GM15510 (cell line): ENCODE measurements at regions not wholly inside any gene's neighbourhood (a gene's known extent, or its start where the extent isn't known, plus 50 kb on each side); places are given as distances from the start of the nearest gene placed in this dataset.

ENCODE experiments used
- POLR2A ChIP-seq: IDR thresholded peaks from 3 replicates; pipeline ENCODE4 v1.6.1; 2011; ENCODE audit warnings: borderline replicate concordance; ENCODE audit not compliant: insufficient read length; ENCODE audit errors: extremely low read depth

DNA sequence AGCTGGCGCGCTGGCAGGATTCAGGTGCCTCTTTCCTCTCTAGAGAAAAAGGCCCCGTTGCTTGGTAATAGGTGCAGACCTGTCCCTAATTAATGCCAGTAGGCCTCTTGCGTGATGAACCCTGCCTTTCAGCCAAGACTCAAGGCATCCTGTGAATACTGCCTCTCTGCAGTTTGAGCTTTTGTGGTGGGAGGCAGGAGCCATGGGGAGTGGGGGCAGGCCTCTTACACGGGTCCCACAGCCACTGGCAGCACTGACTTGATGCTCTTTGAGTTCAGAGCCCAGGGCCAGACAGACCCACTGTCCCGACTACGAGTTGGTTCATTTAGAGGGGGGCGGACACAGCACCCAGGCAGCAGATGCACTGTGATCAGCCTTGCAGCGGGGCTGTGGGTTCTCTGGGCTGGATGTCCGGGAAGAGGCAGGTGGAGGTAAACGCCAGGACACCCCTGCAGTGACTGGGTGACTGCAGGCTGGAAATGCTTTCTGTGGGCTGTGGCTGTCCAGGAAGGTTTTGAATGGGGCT is 237.0 kb downstream of the SEC14L1 start:
- TF ChIP-seq POLR2A = no peak

DNA sequence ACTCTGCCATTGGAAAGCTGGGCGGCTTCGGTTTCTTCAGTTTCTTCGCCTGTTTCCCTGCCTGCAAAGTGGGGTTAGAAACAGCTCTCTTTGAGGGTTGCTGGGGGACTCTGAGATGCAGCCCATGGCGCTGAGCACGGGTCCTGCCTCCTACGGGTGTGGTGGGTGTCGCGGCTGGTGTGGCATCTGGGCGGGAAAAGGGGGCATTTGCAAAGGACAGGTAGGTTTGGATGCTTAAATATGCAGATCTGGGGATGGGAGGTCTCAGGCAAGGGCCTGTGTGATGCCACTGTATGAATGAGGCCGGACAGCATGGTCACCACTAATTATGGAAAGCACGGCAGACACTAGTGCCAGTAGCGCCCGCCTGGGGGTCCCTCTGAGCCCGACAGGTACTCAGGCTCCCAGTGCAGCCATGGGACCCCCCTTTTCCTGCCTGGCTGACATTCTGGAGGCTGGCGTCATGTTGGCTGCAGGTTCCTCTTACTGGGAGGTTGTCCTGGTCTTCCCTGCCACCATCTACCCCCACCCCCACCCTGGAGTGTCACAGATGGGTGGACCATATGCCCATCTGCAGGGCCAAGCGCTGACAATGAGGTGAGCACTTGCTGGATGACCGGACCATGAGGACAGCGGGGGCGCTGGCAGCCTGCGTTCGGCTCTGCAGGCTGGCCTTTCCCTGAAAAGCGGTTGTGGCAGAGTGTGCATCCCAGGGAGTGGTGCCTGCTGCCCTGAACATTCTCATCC is 237.7 kb downstream of the SEC14L1 start:
- no peak for TF ChIP-seq POLR2A

DNA sequence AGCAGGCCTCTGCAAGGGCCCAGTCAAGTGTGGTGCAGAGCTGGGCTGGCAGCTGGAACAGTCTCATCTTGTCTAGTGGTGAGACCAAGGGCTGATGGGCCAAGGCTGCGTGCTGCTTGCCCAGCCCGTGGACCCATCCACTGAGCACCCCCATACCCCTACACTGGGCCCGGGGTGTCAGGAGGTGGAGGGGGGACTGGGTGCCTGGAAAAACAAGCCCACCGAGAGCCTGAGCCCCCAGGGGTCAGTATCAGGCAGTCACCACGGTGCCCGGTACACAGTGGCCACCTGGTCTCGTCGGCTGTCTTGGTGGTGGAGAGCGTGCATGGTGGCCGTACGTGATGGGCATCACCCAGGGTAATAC is 238.3 kb downstream of the SEC14L1 start:
- TF ChIP-seq POLR2A = no peak

DNA sequence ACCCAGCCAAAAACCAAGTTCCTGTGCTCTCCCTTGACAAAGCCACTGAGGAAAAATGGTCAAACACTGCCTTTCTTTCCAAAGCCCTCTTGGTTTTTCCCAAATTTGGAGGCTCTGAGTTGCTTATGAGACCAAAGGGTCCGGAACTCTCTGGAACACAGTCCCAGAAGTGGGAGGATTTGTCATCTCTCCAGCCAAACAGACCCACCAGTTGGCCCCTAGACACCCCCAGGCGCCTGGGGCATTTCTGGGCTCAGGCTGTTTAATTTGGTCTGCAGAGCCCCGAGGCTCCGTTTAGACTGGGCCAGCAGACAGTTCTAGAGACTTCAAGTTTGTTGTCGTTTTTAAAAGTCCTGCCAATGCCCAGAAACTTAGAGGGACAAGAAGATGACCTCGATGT is 239.1 kb downstream of the SEC14L1 start:
- no peak for TF ChIP-seq POLR2A

DNA sequence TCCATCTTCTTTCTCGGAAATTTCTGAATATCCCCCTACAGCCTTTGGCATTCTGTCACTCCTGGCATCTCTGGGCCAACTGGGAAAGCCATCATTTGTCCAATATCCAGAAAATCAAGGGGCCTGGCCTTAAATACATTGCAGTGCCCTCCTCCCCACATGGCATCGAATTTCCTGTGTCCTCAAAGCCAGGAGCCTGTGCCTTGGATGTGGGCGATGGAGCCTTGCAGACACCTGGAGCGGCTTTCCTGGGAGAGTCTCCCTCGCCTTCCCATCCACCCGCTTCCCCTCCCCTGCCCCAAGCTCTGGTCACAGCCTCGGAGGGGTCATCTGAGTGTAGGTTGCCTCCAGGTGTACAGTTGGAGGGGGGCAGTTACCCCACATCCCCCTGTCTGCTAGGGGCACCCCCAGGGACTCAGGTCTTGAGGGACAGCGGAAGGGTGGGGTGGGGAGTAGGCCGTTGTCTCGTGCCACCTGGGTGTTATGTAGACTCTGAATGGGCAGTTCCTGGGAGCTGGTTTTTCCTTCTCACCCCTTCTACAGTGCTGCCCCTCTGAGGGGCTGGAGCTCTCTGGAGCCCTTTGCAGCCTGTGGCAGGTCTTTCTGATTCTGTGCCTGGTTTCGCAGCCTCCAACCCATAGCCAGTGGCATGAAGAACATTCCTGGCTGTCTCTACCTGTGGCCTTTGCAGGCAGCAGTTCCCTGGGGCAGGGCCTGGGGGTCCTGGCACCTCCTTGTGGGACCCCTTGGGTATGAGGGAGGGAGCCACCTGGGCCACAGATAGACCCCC is 239.8 kb downstream of the SEC14L1 start:
- TF ChIP-seq POLR2A = no peak

DNA sequence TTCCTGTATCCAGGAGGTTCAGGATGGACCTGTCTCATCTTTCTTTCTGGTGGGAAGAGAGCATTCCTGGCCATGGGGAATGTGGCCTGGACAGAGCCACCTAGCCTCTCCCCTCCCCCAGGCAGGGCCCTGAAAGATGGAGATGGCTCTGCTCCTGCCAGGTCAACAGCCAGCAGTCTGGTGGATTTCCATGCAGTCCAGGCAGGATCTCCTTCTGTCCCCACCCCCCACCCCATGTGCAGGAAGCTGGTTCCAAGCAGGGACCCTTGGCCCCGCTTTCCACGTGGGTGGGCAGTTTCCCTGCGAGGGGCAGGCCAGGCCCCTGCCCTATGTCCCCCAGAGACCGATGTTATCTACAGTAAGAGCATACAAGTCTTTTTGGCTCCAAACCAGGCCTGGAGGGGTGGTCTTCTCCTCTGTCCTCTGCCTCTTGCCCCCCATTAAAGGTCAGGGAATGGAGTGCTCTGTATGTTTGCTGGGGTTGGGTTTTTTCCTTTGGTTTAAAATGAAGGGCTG is 240.5 kb downstream of the SEC14L1 start:
- no peak for TF ChIP-seq POLR2A

DNA sequence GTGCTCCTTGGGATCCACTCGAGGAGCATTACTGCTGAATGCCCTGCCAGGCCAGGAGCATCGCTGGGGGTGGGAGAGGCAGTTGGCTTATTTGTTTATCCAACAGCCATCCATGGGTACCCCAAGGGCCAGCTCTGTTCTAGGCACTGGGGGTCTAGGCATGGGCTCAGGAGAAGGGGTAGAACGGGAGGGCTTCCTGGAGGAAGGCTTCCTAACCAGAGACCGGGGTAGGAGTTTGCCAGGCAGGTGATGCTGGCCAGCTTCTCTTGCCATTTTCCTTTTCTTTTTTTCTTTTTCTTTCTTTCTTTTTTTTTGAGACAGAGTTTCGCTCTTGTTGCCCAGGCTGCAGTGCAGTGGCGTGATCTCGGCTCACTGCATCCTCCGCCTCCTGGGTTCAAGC is 241.0 kb downstream of the SEC14L1 start:
- no peak for TF ChIP-seq POLR2A

DNA sequence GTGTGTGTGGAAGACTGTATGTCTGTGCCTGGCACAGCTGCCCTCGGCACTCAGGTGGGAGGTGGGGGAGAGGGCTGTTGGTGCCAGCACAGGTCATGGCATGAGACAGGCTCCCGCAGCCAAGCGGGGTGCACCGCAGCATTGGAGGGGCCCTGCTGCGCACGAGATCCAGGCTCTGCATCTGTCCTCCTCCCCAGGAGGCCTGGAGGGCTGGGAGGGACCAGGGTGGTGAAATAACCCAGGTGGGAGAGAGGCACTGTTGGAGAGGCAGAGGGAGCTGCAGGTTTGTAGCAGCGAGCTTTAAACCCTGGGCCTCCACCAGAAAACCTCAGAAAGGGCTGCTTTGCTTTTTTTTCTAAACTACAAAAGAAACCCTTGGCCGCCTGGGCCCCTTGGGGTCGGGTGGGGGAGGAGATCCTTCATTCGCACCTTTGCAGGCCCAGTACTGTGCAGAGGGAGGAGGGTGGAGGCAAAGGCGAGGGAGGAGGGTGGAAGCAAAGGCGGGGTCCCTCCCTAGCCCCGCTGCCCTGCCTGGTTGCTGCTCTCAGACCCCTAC is 241.7 kb downstream of the SEC14L1 start:
- TF ChIP-seq POLR2A = no peak

DNA sequence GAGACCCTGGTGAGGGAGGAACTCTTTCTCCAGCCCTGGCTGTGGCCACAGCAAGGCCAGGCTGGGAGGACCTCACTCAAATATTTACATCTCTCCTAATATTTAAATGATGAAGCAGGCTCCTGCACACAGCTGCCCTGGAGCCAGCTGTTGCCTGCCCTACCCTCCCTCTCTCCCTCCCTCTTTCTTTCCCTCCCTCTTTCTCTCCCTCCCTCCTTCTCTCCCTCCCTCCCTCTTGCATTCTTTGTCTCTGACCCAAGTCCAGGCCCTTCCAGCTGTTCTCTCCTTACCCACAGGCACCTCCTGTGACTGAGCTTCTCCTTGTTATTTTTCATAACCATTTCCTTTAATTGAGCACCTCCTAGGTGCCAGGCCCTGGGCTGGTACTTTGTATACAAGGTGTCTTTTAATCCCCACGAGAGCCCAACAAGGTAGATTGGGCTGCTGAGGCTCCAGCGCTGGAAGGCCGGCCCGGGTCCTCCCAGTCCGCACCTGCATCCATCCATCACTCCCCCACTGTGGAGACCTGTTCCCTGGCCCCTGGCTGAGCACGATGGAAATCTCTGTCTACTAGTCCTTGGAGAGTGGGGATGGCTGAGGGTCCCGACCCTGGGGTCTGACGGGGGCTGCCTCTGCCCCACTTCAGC is 242.3 kb downstream of the SEC14L1 start:
- no peak for TF ChIP-seq POLR2A

DNA sequence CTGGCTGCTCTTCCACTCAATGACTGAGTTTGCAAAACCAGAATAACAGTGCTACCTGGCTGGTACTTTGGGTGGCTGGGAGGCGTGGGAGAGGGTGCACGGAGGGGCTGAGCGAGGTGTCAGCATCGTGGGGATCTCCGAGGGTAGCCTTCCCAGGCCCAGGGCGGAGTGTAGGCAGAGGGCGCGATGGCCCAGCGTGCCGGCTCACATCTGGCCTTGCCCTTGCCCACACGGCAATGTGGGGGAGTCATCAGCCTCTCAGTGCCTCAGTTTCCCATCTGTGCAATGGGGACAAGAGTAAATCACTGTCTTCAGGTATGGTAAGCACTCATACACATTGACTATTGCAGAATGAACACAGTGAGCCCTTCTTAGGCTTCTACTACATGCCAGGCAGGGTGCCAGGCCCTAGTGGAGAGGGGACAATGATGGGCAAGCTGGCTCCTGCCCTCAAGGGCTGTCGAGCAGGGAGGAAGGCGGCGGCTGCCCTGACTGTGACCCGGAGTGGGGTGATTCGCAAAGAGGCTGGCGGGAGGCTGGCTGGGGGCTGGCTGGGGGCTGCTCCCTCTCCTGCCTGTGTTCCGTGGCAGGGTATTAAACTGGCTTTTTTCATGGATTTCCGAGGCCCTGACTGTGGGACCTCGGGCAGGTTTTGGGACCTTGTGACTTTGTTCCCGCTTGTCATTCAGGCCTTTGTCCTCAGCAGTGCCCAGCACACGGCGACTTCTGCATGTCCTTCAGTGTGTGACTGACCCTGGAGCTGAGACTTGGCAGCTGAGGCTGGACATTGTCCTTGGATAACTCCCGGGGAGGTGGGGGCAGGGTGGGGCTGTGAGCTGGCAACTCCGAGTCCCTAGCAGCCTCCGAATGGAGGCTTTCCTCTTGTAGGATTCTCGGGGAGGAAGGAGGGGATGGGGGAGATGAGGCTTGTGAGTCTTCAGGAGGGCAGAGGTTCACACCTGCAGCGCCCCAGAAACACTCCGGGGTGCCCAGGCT is 243.1 kb downstream of the SEC14L1 start:
- TF ChIP-seq POLR2A = no peak

DNA sequence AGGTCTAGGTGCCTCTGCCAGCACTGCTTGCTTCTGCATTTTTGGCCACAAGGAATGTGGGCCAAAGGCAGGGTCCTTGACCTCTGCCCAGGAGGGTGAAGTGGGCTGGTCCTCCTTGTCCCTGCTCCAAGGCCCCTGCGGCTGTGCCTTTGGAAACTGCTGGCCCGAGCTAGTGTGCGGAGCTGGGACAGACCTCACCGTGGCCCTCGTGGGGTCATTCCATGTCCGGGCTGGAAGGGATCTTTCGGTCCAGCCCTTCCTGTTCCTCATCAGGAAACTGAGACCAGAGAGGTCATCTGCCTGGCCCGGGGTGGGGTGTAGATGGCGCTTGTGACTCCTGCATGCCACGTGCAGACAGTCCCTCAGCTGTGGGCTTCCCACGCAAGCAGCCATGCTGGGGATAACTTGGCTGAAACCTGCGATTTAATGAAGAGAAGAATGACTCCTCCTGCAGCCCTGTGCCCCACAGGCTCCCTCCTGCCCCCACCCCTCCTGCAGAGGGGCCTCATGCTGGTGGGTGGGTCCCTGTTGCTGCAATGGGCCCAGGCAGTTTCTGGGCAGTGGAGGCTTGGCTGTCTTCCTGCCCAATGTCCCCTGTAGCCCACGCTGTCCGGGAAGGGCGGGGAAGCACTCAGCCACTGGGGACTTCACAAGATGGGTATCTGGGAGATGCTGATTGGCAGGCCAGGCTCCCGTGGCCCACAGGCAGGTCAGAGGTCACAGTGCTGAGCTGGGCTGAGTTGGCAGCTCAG is 245.2 kb downstream of the SEC14L1 start:
- no peak for TF ChIP-seq POLR2A

DNA sequence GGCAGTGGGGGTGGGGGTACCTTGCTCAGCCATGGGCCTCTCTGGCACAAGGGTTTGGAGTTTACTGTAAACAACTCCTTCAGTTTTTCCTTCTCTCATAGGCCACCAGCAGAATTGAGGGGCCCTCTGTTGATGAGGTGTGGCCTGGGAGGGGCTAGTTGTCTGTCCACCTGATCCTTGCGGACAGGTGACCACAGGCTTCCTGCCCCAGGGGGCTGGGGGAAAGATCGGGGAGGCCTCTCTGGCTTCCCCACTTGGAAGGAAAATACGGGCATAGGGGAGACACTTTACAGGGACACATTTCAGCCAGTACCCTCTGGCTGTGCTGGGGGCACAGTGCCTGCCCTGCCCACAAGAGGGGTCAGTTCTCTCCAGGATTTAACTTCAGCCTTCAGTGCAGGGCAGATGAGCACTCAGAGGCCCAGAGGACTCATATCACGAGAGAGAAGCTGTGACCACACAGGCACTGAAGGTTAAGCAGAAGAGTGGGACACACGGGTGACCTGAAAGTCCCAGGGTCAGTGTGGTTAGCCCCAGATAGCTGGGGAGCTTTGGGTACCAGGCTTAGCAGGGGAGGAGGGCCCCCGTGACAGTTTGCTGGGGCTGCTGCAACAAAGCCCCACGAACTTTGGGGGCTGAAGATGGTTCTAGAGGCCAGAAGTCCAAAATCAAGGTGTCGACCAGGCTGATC is 245.9 kb downstream of the SEC14L1 start:
- no peak for TF ChIP-seq POLR2A

DNA sequence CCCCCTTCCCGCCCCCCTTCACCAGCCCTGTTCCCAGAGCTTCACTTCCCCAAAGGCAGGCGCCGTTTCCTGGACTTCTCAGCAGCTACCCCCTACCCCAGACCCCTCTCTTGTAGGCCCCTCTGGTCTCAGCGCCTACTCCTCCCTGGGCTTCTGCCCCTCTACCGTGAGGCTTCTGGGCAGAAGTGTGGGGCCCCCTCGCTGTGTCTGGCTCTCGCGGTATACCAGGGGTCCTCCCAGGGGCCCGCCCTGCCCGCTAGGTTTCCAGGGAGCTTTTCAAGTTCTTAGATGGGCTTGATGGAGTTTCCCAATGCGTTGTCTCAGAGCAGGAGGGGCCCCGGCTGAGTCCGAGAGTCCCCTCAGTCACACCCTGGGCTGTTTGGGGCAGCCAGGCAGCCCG is 247.1 kb downstream of the SEC14L1 start:
- TF ChIP-seq POLR2A = no peak
